Trophoblast cell (in vitro differentiated cells and primary cell): ENCODE measurements at regions not wholly inside any gene's neighbourhood (a gene's known extent, or its start where the extent isn't known, plus 50 kb on each side); places are given as distances from the start of the nearest gene placed in this dataset.

Experiments
- DNase-seq, 2 donors: peaks; one replicate each; pipeline ENCODE4 v3.0.0-alpha.2; 2016
- H2AFZ ChIP-seq: 2 replicates; pipeline ENCODE4 v1.6.1; 2013; ENCODE audit warnings: low read length, moderate library complexity, mild to moderate bottlenecking; ENCODE audit not compliant: insufficient read depth, poor library complexity
- H2AK5ac ChIP-seq: 2 replicates; pipeline ENCODE4 v1.6.1; 2013; ENCODE audit warnings: mild to moderate bottlenecking, low read length
- H2BK120ac ChIP-seq: 2 replicates; pipeline ENCODE4 v1.6.1; 2013; ENCODE audit warnings: low read length, mild to moderate bottlenecking, moderate library complexity; ENCODE audit not compliant: insufficient read depth, poor library complexity
- H2BK12ac ChIP-seq: 2 replicates; pipeline ENCODE4 v1.6.1; 2013; ENCODE audit warnings: mild to moderate bottlenecking, low read length, moderate library complexity
- H2BK5ac ChIP-seq: 2 replicates; pipeline ENCODE4 v1.6.1; 2013; ENCODE audit warnings: low read length, low read depth, moderate library complexity, mild to moderate bottlenecking; ENCODE audit not compliant: poor library complexity
- H3K14ac ChIP-seq: 2 replicates; pipeline ENCODE4 v1.6.1; 2013; ENCODE audit warnings: mild to moderate bottlenecking, low read length
- H3K18ac ChIP-seq: 2 replicates; pipeline ENCODE4 v1.6.1; 2013; ENCODE audit warnings: mild to moderate bottlenecking, low read length
- H3K23ac ChIP-seq: 2 replicates; pipeline ENCODE4 v1.6.1; 2013; ENCODE audit warnings: low read length
- H3K27ac ChIP-seq: 2 replicates; pipeline ENCODE4 v1.5.1; 2013; ENCODE audit warnings: low read depth, mild to moderate bottlenecking, inconsistent platforms, low read length, moderate library complexity
- H3K27me3 ChIP-seq: 2 replicates; pipeline ENCODE4 v1.6.1; 2013; ENCODE audit warnings: inconsistent platforms, mild to moderate bottlenecking, low read length, moderate library complexity; ENCODE audit not compliant: insufficient read depth
- H3K36me3 ChIP-seq, 2 experiments: 1 replicate in 1 of 2; 2 replicates in 1 of 2; pipeline ENCODE4 v1.6.1; 2013; ENCODE audit warnings: low read length in 2 of 2, mild to moderate bottlenecking in 2 of 2, moderate library complexity in 1 of 2; ENCODE audit not compliant: insufficient read depth in 2 of 2, control insufficient read depth in 1 of 2
- H3K4ac ChIP-seq: 2 replicates; pipeline ENCODE4 v1.6.1; 2013; ENCODE audit warnings: low read depth, mild to moderate bottlenecking, low read length, moderate library complexity
- H3K4me1 ChIP-seq, 2 experiments: 1 replicate in 1 of 2; 2 replicates in 1 of 2; pipeline ENCODE4 v1.6.1; 2013; ENCODE audit warnings: low read length in 2 of 2, mild to moderate bottlenecking in 2 of 2, moderate library complexity in 1 of 2; ENCODE audit not compliant: insufficient read depth in 2 of 2, control insufficient read depth in 1 of 2
- H3K4me2 ChIP-seq: 2 replicates; pipeline ENCODE4 v1.6.1; 2013; ENCODE audit warnings: inconsistent platforms, mild to moderate bottlenecking, low read length, moderate library complexity
- H3K4me3 ChIP-seq: 2 replicates; pipeline ENCODE4 v1.5.1; 2013; ENCODE audit warnings: mild to moderate bottlenecking, low read depth, low read length, inconsistent platforms
- H3K79me1 ChIP-seq: one replicate; pipeline ENCODE4 v1.6.1; 2013; ENCODE audit warnings: low read length
- H3K79me2 ChIP-seq: 2 replicates; pipeline ENCODE4 v1.6.1; 2013; ENCODE audit warnings: low read length, mild to moderate bottlenecking; ENCODE audit not compliant: control insufficient read depth, insufficient read depth, poor library complexity
- H3K9ac ChIP-seq: 2 replicates; pipeline ENCODE4 v1.6.1; 2013; ENCODE audit warnings: mild to moderate bottlenecking, low read length
- H3K9me3 ChIP-seq: 2 replicates; pipeline ENCODE4 v1.6.1; 2013; ENCODE audit warnings: low read depth, mild to moderate bottlenecking, control low read depth, inconsistent platforms, low read length; ENCODE audit not compliant: insufficient read depth
- H4K12ac ChIP-seq: 2 replicates; pipeline ENCODE4 v1.6.1; 2013; ENCODE audit warnings: low read depth, mild to moderate bottlenecking, low read length, moderate library complexity
- H4K8ac ChIP-seq: 2 replicates; pipeline ENCODE4 v1.6.1; 2013; ENCODE audit warnings: low read depth, mild to moderate bottlenecking, low read length, moderate library complexity
- H4K91ac ChIP-seq: one replicate; pipeline ENCODE4 v1.6.1; 2013; ENCODE audit warnings: low read depth, mild to moderate bottlenecking, low read length, moderate library complexity
- WGBS: extraction: QIAGEN DNeasy Blood & Tissue Kit; methylation state at CpG from one replicate; pipeline ENCODE4 v1.1.7; 2013; ENCODE audit warnings: missing lambda C conversion rate; ENCODE audit not compliant: insufficient read length, insufficient coverage; ENCODE audit errors: extremely low coverage; 5-methylcytosine and 5-hydroxymethylcytosine counted together

DNA sequence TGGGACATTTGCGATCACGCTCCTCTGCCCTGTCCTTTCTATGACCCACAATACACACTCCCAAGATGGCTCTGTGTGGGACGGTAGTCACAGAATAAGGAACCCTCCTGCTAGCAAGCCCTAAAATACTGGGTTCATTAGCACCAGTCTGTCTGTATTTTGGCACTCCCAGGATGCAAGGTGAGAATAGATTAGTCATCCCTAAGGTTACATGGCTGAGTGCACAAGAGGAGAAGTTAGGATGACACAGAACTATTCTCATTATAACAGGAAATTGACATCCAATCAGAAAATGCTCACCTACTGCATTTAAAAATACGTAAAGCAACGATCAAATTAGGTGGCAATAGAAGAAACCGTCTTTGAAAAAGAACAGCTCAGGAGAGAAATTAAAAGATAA lies 590.2 kb downstream of the EPHA4 start:
- H3K9me3 ChIP-seq, result no peaks in the 10 kb centered on the region
- no CpG with 5 or more reads among the region's 6 CpGs for WGBS
- H2BK5ac ChIP-seq, result no peak overlapping the region
- H2AK5ac ChIP-seq, result no peak overlapping the region
- H4K8ac ChIP-seq, result no peak overlapping the region
- no peak overlapping the region for H2BK12ac ChIP-seq
- no peak for DNase-seq
- H4K12ac ChIP-seq, result no peak overlapping the region
- H2BK120ac ChIP-seq, result no peak overlapping the region
- H3K18ac ChIP-seq, result no peak overlapping the region
- no peak overlapping the region for H3K27ac ChIP-seq
- no peak overlapping the region for H4K91ac ChIP-seq
- no peak overlapping the region for H3K4me2 ChIP-seq
- H3K9ac ChIP-seq, result no peak overlapping the region
- H3K27me3 ChIP-seq, result no peaks in the 10 kb centered on the region
- H3K4me3 ChIP-seq, result no peak overlapping the region
- H3K79me1 ChIP-seq, result no peaks in the 10 kb centered on the region
- no peaks in the 10 kb centered on the region for H3K4me1 ChIP-seq
- no peak overlapping the region for H2AFZ ChIP-seq
- H3K4ac ChIP-seq, result no peak overlapping the region
- no peak overlapping the region for H3K14ac ChIP-seq
- H3K79me2 ChIP-seq, result no peaks in the 10 kb centered on the region
- no peak overlapping the region for H3K23ac ChIP-seq
- no peaks in the 10 kb centered on the region for H3K36me3 ChIP-seq

DNA sequence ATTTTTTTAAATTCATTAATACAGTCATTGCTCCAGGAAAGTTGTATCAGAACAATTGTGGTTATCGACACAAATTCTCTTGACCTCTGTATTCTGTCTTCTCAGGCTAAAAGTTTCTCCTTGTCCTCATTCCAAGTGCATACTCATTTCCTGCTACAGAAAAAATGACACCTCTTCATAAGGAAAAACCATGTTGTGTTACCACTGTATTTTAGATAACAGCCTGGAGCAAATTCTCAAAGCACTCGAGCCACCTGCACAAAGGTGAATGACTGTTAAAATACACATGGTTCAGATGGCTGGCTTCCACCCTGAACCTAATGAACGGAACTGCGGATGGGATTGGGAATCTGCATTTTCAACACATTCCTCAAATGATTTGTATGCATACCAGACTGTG lies 586.5 kb downstream of the EPHA4 start:
- Histone ChIP-seq H3K27ac (no peak overlapping the region), H4K8ac (no peak overlapping the region), H3K79me1 (no peaks in the 10 kb centered on the region), H2AK5ac (no peak overlapping the region), H3K79me2 (no peaks in the 10 kb centered on the region), H4K91ac (no peak overlapping the region), H3K4me1 (no peaks in the 10 kb centered on the region), H3K27me3 (no peaks in the 10 kb centered on the region), H3K9me3 (no peaks in the 10 kb centered on the region), H3K4me2 (no peak overlapping the region), H4K12ac (no peak overlapping the region), H3K4ac (no peak overlapping the region), H2BK5ac (no peak overlapping the region), H3K14ac (no peak overlapping the region), H3K9ac (no peak overlapping the region), H2BK12ac (no peak overlapping the region), H3K36me3 (no peaks in the 10 kb centered on the region), H3K18ac (no peak overlapping the region), H3K23ac (no peak overlapping the region), H2BK120ac (no peak overlapping the region), H3K4me3 (no peak overlapping the region), H2AFZ (no peak overlapping the region)
- DNase-seq, result peak; percentile 26 to 31
- no CpG with 5 or more reads among the region's 4 CpGs for WGBS

DNA sequence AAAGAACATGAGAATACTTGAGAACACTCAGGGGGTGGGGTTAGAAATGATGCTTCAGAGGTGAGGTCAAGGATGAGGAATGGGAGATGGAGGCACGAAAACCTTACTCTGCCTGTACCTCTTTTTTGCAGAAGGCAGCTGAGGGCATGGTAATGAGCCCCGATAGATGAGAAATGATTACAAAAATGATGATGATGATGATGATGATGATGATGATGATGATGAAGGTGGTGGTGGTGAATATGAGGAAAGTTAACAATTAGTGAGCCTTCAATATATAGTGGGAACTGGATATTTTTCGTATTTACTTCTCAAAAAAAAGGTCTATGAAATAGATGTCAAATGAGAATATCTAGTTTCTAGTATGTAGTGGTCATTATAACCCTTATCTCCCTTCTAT lies 584.3 kb downstream of the EPHA4 start:
- Histone ChIP-seq H3K4me2 (no peak overlapping the region), H3K27me3 (no peaks in the 10 kb centered on the region), H3K18ac (no peak overlapping the region), H3K9me3 (no peaks in the 10 kb centered on the region), H4K91ac (no peak overlapping the region), H4K8ac (no peak overlapping the region), H3K36me3 (no peaks in the 10 kb centered on the region), H2AK5ac (no peak overlapping the region), H2AFZ (no peak overlapping the region), H3K4me3 (no peak overlapping the region), H3K4ac (no peak overlapping the region), H4K12ac (no peak overlapping the region), H3K79me1 (no peaks in the 10 kb centered on the region), H3K14ac (no peak overlapping the region), H2BK5ac (no peak overlapping the region), H3K9ac (no peak overlapping the region), H3K23ac (no peak overlapping the region), H2BK12ac (no peak overlapping the region), H3K79me2 (no peaks in the 10 kb centered on the region), H3K4me1 (no peaks in the 10 kb centered on the region), H2BK120ac (no peak overlapping the region), H3K27ac (no peak overlapping the region)
- WGBS, result no CpG with 5 or more reads among the region's 3 CpGs
- DNase-seq, result no peak

DNA sequence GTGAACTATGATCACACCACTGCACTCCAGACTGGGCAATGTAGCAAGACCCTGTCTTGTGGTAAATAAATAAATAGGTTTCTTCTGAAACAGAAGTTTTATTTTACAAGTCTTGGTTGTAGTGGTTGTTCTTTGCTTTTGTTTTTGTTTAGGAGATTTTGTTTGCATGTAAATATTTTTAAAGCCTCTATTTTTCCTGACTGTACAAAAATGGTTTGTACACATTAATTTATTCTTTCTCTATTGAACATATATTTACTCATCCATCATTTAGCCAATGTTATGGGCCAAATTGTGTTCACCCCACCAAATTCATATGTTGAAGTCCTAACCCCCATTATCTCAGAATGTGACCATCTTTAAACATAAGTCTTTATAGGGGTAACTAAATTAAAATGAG lies 580.1 kb downstream of the EPHA4 start:
- Histone ChIP-seq H4K91ac (no peak overlapping the region), H3K9ac (no peak overlapping the region), H3K18ac (no peak overlapping the region), H3K36me3 (no peaks in the 10 kb centered on the region), H3K9me3 (peaks cover 1% of the 10 kb centered on the region), H3K14ac (no peak overlapping the region), H3K4me1 (no peaks in the 10 kb centered on the region), H3K79me2 (no peaks in the 10 kb centered on the region), H2AK5ac (no peak overlapping the region), H2BK5ac (no peak overlapping the region), H4K12ac (no peak overlapping the region), H3K27ac (no peak overlapping the region), H3K79me1 (no peaks in the 10 kb centered on the region), H2BK12ac (no peak overlapping the region), H3K4ac (no peak overlapping the region), H3K4me2 (no peak overlapping the region), H3K23ac (no peak overlapping the region), H3K4me3 (no peak overlapping the region), H2AFZ (no peak overlapping the region), H2BK120ac (no peak overlapping the region), H3K27me3 (no peaks in the 10 kb centered on the region), H4K8ac (no peak overlapping the region)
- no peak for DNase-seq

DNA sequence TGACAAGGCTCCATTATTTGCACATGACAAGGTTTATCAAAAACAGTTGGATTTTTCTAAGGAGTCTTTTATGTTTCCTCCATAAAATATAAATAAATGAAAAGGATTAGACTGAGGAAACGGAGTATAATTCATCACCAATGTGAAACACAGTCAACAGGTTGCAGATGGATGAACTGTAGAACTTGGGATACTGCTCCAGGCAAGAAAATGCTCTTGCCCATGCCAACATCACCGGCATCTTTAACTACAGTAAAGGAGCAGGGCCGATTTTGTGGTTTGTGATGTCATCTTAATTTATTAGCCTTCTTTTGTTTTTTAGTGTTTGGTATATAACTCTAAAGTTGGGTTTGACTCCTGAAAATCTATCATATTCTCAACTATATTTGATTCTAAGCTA lies 577.3 kb downstream of the EPHA4 start:
- no peak overlapping the region for H4K8ac ChIP-seq
- no peak overlapping the region for H3K14ac ChIP-seq
- H3K4ac ChIP-seq, result no peak overlapping the region
- no peak overlapping the region for H2BK120ac ChIP-seq
- peaks cover 0 to 2% of the 10 kb centered on the region in 2 experiments for H3K4me1 ChIP-seq
- H3K23ac ChIP-seq, result no peak overlapping the region
- no peaks in the 10 kb centered on the region for H3K79me1 ChIP-seq
- H3K18ac ChIP-seq, result no peak overlapping the region
- H4K12ac ChIP-seq, result no peak overlapping the region
- no peak overlapping the region for H2AFZ ChIP-seq
- H3K27me3 ChIP-seq, result no peaks in the 10 kb centered on the region
- no peaks in the 10 kb centered on the region for H3K36me3 ChIP-seq
- H2BK12ac ChIP-seq, result no peak overlapping the region
- no CpG with 5 or more reads among the region's 3 CpGs for whole genome bisulfite sequencing
- DNase-seq, result no peak
- no peak overlapping the region for H3K4me3 ChIP-seq
- H4K91ac ChIP-seq, result no peak overlapping the region
- no peak overlapping the region for H2AK5ac ChIP-seq
- H3K27ac ChIP-seq, result no peak overlapping the region
- H3K9ac ChIP-seq, result no peak overlapping the region
- H3K9me3 ChIP-seq, result peaks cover 1% of the 10 kb centered on the region
- H3K4me2 ChIP-seq, result no peak overlapping the region
- no peaks in the 10 kb centered on the region for H3K79me2 ChIP-seq
- no peak overlapping the region for H2BK5ac ChIP-seq
